ENCODE measurements at regions not wholly inside any gene's neighbourhood (a gene's known extent, or its start where the extent isn't known, plus 50 kb on each side); places are given as distances from the start of the nearest gene placed in this dataset.
"Not testable (repeated sequence)": the region's sequence is repeated elsewhere in the genome, so short reads cannot be mapped to it uniquely, and the experiment has no call there.

- DNase-seq (ENCODE audit: low spot score): peak; percentile 8
Observed at GRCh38 chr5:177857642-177858200, 75.0 kb upstream of the FAM153A start.

- DNase-seq (ENCODE audit: low spot score): not testable (repeated sequence)
Observed at GRCh38 chr5:177856474-177856873, 73.8 kb upstream of the FAM153A start.

- DNase-seq (ENCODE audit: low spot score): not testable (repeated sequence)
Observed at GRCh38 chr5:177847914-177848313, 65.2 kb upstream of the FAM153A start.

- DNase-seq (ENCODE audit: low spot score): not testable (repeated sequence)
Observed at GRCh38 chr5:177846598-177846997, 63.9 kb upstream of the FAM153A start.

GRCh38 chr5:177845906-177846305, 63.2 kb upstream of the FAM153A start:
- DNase-seq (ENCODE audit: low spot score): not testable (repeated sequence)

GRCh38 chr5:177836191-177836590, 53.5 kb upstream of the FAM153A start:
- DNase-seq (ENCODE audit: low spot score): not testable (repeated sequence)

All from H4 (cell line).